K562 (cell line): ENCODE measurements at regions not wholly inside any gene's neighbourhood (a gene's known extent, or its start where the extent isn't known, plus 50 kb on each side); places are given as distances from the start of the nearest gene placed in this dataset.

Source experiments
- HDAC2 ChIP-seq: fragments of 450-650 bp; IDR thresholded peaks from 2 replicates; pipeline ENCODE4 v1.6.1; 2016; ENCODE audit warnings: mild to moderate bottlenecking
- HMG20B ChIP-seq: fragments of 250-450 bp; sonication (Bioruptor Pico); IDR thresholded peaks from 2 replicates; pipeline ENCODE4 v1.5.0; 2021; ENCODE audit warnings: mild to moderate bottlenecking
- NCOA2 ChIP-seq, 2 experiments: fragments of 450-650 bp; IDR thresholded peaks; 2 replicates each; pipeline ENCODE4 v1.6.1; 2018; ENCODE audit warnings: mild to moderate bottlenecking in 2 of 2, moderate library complexity in 1 of 2; ENCODE audit not compliant: partially characterized antibody in 2 of 2
- POLR2G ChIP-seq: fragments of 200-400 bp; formaldehyde crosslinking; IDR thresholded peaks from 2 replicates; pipeline ENCODE4 v1.6.1; 2017; ENCODE audit warnings: low read depth, mild to moderate bottlenecking, antibody characterized with exemption, low read length, moderate library complexity
- SAFB2 ChIP-seq: fragments of 200-400 bp; formaldehyde crosslinking; IDR thresholded peaks from 2 replicates; pipeline ENCODE4 v1.6.1; 2018; ENCODE audit warnings: borderline replicate concordance, low read length, low read depth, moderate library complexity; ENCODE audit not compliant: severe bottlenecking
- SMC3 ChIP-seq: conservative IDR thresholded peaks from 2 replicates; pipeline ENCODE4 v1.6.1; 2011; ENCODE audit warnings: low read depth, low read length, improper control_type of control experiment; ENCODE audit not compliant: insufficient read depth
- ZC3H11A ChIP-seq: IDR thresholded peaks from 2 replicates; pipeline ENCODE4 v1.6.1; 2012; ENCODE audit warnings: low read depth, low read length, improper control_type of control experiment
- ZNF311 ChIP-seq: fragments of 250-450 bp; sonication (Bioruptor Pico); IDR thresholded peaks from 2 replicates; pipeline ENCODE4 v1.4.0; 2020; ENCODE audit warnings: mild to moderate bottlenecking, moderate library complexity
- ZNF318 ChIP-seq, 2 experiments: fragments of 450-650 bp; IDR thresholded peaks; 2 replicates each; pipeline ENCODE4 v1.6.1; 2016; ENCODE audit warnings: mild to moderate bottlenecking in 2 of 2, borderline replicate concordance in 1 of 2, low read depth in 1 of 2, moderate library complexity in 1 of 2
- ZNF668 ChIP-seq: fragments of 250-450 bp; sonication (Bioruptor Pico); IDR thresholded peaks from 2 replicates; pipeline ENCODE4 v1.8.0; 2022; ENCODE audit warnings: mild to moderate bottlenecking, inconsistent platforms
- ZNF717 ChIP-seq: fragments of 250-450 bp; sonication (Bioruptor Pico); IDR thresholded peaks from 2 replicates; pipeline ENCODE4 v1.5.0; 2021
- TF ChIP-seq, protein P1 (sequence below): sonication (generic); formaldehyde crosslinking; IDR thresholded peaks from 2 replicates; pipeline ENCODE4 v1.8.1; 2023; ENCODE audit warnings: mild to moderate bottlenecking, missing genetic modification reagents
- TF ChIP-seq, protein P2 (sequence below): fragments of 450-650 bp; IDR thresholded peaks from 2 replicates; pipeline ENCODE4 v1.6.1; 2016

- TF ChIP-seq, protein P1, sequence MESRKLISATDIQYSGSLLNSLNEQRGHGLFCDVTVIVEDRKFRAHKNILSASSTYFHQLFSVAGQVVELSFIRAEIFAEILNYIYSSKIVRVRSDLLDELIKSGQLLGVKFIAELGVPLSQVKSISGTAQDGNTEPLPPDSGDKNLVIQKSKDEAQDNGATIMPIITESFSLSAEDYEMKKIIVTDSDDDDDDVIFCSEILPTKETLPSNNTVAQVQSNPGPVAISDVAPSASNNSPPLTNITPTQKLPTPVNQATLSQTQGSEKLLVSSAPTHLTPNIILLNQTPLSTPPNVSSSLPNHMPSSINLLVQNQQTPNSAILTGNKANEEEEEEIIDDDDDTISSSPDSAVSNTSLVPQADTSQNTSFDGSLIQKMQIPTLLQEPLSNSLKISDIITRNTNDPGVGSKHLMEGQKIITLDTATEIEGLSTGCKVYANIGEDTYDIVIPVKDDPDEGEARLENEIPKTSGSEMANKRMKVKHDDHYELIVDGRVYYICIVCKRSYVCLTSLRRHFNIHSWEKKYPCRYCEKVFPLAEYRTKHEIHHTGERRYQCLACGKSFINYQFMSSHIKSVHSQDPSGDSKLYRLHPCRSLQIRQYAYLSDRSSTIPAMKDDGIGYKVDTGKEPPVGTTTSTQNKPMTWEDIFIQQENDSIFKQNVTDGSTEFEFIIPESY (CRISPR knock-in tag), result no peak
- TF ChIP-seq, protein P2, sequence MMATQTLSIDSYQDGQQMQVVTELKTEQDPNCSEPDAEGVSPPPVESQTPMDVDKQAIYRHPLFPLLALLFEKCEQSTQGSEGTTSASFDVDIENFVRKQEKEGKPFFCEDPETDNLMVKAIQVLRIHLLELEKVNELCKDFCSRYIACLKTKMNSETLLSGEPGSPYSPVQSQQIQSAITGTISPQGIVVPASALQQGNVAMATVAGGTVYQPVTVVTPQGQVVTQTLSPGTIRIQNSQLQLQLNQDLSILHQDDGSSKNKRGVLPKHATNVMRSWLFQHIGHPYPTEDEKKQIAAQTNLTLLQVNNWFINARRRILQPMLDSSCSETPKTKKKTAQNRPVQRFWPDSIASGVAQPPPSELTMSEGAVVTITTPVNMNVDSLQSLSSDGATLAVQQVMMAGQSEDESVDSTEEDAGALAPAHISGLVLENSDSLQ, result no peak
- TF ChIP-seq ZC3H11A, result no peak
- TF ChIP-seq ZNF318 (IDR thresholded peaks at IDR 0.05; ENCODE audit: borderline replicate concordance in 1 of 2, low read depth in 1 of 2), result no peak
- peak; percentile 70; the same call in 1 of the 2 replicates for TF ChIP-seq HDAC2
- TF ChIP-seq ZNF668 (CRISPR knock-in tag), result no peak
- TF ChIP-seq SAFB2, result no peak
- TF ChIP-seq ZNF311 (CRISPR knock-in tag), result no peak
- no peak for TF ChIP-seq NCOA2 (IDR thresholded peaks at IDR 0.05; ENCODE audit: partially characterized antibody in 2 of 2)
- no peak for TF ChIP-seq ZNF717 (CRISPR knock-in tag)
- TF ChIP-seq HMG20B (CRISPR knock-in tag), result no peak
- no peak for TF ChIP-seq POLR2G
- TF ChIP-seq SMC3, result no peak
Measured at GRCh38 chr7:117941138-117941810, 68.0 kb upstream of the CTTNBP2 start (continued).
